Rectal smooth muscle tissue (tissue), 1 donor: ENCODE measurements at regions not wholly inside any gene's neighbourhood (a gene's known extent, or its start where the extent isn't known, plus 50 kb on each side); places are given as distances from the start of the nearest gene placed in this dataset.

Source experiments
- H3K27ac ChIP-seq: one replicate; pipeline ENCODE4 v1.7.0; 2013; ENCODE audit warnings: low read depth, low read length, inconsistent platforms
- H3K27me3 ChIP-seq: one replicate; pipeline ENCODE4 v1.7.0; 2013; ENCODE audit warnings: low read length; ENCODE audit not compliant: control insufficient read depth, insufficient read depth
- H3K36me3 ChIP-seq: one replicate; pipeline ENCODE4 v1.7.0; 2013; ENCODE audit warnings: low read length; ENCODE audit not compliant: control insufficient read depth, insufficient read depth
- H3K4me1 ChIP-seq: one replicate; pipeline ENCODE4 v1.7.0; 2013; ENCODE audit warnings: low read length; ENCODE audit not compliant: control insufficient read depth, insufficient read depth
- H3K4me3 ChIP-seq: one replicate; pipeline ENCODE4 v1.7.0; 2013; ENCODE audit warnings: low read length
- H3K9ac ChIP-seq: one replicate; pipeline ENCODE4 v1.7.0; 2013; ENCODE audit warnings: low read length

DNA sequence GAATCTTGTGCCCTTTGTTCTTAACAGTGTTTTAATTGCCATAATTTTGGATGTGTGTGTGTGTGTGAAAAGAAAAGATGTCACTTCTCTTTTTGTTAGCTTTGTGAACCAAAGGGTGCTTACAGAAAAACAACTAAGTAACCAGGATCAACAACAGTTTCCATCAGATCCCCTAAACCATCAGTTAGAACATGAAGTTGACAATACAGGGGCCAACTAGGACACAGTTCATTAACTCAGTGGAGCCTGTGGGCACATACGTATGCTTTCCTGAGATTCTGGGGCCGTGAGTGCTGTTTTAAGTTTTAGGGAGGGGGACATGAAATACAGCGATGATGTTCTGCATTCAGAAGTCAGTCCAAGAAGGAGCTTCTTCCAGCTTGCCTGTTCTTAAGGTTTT lies 133.6 kb downstream of the TLR5 start:
- H3K4me1 ChIP-seq: peaks cover 10% of the 10 kb centered on the region
- no peaks in the 10 kb centered on the region for H3K36me3 ChIP-seq
- no peak overlapping the region for H3K4me3 ChIP-seq
- H3K9ac ChIP-seq: no peak overlapping the region
- H3K27me3 ChIP-seq: no peaks in the 10 kb centered on the region
- H3K27ac ChIP-seq: no peak overlapping the region

DNA sequence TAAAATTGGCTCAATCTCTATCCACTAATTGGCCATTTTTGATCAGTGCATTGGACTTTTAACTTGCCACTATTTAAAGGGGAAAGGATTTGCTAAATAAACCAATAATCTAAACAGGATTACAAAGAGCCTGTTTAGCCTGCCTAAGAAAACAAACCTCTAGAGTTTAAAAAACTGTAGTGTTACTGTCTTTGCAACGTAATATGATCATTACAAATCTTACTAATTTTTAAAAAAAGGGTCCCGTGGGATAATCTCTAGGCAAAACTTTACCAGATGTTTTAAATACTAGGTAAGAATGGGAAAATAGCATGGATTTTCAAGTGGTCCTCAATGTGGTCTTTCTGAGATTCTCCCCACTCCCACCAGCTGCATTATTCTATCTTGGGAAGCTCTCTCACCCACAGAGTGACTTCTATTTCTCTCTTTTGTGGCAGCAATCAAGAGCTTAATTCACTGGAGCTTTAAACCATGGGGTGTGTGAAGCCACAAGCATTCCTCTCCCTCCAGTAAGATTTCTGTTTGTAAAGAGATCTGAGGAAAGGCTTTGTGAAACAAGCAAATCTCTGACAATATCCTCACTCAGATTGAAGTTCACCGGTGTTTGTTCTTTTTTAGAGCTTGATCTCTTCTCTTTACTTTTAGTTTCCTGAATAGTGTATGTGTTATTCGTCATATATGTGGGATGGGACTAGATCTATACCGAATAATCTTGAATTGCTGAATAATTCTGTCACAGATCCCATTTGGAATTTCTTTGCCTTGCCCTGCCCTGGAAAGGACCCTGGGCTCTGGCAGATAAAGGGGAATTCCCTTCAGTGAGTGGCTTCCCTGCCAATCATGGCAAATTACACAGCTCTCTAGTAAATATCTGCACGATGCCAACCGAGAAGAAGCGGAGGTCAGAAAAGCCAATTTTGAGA lies 132.2 kb downstream of the TLR5 start:
- no peak overlapping the region for H3K4me3 ChIP-seq
- H3K9ac ChIP-seq: no peak overlapping the region
- H3K36me3 ChIP-seq: no peaks in the 10 kb centered on the region
- no peaks in the 10 kb centered on the region for H3K27me3 ChIP-seq
- peaks cover 7% of the 10 kb centered on the region for H3K4me1 ChIP-seq
- no peak overlapping the region for H3K27ac ChIP-seq

DNA sequence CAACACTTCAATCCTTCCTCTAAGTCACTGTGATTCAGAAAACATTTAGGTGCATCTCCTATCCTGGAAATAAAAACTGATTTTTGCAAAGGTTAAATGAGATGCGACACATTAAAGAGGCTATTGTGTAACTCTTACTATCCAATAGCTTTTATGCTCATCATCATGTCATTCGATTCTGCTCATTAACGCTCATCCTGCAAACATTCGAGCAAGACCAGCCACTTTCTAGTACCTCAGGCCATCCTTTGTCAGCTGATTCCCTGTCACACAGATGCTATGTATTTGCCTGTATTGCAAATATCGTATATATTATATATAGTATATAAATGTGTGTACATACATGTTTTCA lies 131.6 kb downstream of the TLR5 start:
- H3K9ac ChIP-seq: no peak overlapping the region
- H3K27ac ChIP-seq: no peak overlapping the region
- H3K4me1 ChIP-seq: peaks cover 7% of the 10 kb centered on the region
- no peak overlapping the region for H3K4me3 ChIP-seq
- H3K36me3 ChIP-seq: no peaks in the 10 kb centered on the region
- no peaks in the 10 kb centered on the region for H3K27me3 ChIP-seq

DNA sequence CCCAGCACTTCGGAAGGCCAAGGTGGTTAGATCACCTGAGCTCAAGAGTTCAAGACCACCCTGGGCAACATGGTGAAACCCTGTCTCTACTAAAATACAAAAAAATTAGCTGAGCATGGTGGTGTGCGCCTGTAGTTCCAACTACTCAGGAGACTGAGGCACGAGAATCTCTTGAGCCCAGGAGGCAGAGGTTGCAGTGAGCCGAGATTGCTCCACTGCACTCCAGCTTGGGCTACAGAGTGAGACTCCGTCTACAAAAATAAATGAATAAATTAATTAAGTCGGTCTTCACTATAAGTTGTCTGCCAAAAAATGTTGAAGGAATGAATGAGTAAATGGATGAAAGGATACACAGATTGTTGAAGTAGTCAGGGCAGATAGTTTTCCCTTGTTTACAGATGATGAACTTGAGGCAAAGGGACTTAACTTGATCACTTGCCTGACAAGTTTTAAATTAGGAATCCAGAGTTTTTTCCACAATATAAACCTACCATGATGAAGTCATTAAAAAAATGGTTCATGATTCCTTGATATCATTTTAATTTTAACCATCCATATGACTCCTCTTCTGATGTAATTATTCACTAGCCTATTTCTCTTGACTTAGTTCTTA lies 130.8 kb downstream of the TLR5 start:
- Histone ChIP-seq H3K4me3 (no peak overlapping the region), H3K4me1 (peaks cover 5% of the 10 kb centered on the region), H3K9ac (no peak overlapping the region), H3K27ac (no peak overlapping the region), H3K27me3 (no peaks in the 10 kb centered on the region), H3K36me3 (no peaks in the 10 kb centered on the region)

DNA sequence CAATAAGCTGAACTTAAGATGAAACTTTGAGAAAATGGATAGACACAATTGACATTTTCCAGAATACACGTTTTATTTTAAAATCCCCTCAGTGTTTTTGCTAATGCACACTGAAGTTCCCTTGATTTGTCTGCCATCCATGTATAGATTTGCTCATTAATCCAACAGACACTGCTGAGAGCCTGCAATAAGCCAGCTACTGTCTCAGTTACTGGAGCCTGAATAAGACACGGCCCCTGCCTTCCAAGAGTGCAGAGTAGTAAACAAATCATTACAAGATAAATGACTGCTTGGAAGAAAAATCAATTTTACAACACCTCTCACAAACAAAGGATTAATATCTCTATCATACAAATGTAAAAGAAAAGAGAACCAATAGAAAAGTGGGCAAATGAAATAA lies 130.1 kb downstream of the TLR5 start:
- Histone ChIP-seq H3K4me1 (peaks cover 5% of the 10 kb centered on the region), H3K4me3 (no peak overlapping the region), H3K27ac (no peak overlapping the region), H3K36me3 (no peaks in the 10 kb centered on the region), H3K27me3 (no peaks in the 10 kb centered on the region), H3K9ac (no peak overlapping the region)

DNA sequence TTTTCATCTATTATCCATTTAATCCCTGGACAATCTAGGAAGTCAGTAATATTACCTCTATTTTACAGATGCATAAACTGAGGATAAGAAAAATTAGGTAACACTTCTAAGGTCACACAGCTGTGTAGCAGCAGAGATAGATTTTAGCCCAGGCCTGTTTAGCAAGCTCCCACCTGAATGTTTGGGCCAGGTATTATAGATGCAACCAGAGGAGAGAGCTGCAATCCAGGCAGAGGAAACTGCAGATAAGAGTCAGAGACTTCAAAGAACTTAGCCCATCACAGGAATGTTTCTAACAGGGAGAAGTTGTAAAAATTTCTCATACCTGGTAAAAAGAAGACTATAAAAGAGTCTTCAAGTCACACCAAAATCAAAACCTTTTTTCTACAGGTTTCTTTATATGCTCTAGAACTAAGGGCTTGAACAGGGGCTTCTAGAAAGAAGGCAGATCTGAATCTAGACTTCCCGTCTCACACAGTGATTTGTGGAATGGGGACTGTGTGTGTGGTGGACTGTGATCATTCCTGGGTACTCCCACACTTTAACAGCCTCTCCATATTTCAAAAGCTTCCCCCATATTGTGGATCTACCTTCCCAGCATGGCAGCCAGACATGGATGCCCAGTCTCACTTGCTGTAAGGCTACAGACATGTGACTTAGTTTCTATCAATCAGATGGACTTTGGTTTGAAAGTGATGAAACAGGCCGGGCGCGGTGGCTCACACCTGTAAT lies 128.7 kb downstream of the TLR5 start:
- H3K9ac ChIP-seq: no peak overlapping the region
- H3K27me3 ChIP-seq: no peaks in the 10 kb centered on the region
- H3K36me3 ChIP-seq: no peaks in the 10 kb centered on the region
- peaks cover 4% of the 10 kb centered on the region for H3K4me1 ChIP-seq
- H3K27ac ChIP-seq: no peak overlapping the region
- H3K4me3 ChIP-seq: no peak overlapping the region

DNA sequence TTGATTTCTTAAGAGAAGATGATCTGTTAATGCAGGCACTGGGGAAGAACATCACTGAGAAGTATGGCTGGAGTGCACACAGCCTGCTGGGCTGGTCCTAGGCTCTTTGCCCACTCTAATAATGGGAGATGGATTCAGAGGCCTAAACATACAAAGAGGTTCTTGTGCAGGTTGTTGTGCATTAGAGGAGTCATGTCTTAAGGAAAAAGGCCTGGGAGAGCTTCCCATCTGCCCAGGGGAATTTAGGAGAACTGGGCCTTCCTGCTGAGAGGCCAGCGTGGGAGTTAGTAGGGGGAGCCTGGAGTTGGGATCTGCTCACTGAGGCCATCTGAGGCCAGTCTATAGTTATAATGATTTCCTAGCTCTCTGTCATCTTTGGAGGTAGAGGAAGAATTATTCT lies 126.7 kb downstream of the TLR5 start:
- Histone ChIP-seq H3K4me1 (no peaks in the 10 kb centered on the region), H3K9ac (no peak overlapping the region), H3K36me3 (no peaks in the 10 kb centered on the region), H3K27ac (no peak overlapping the region), H3K27me3 (no peaks in the 10 kb centered on the region), H3K4me3 (no peak overlapping the region)

DNA sequence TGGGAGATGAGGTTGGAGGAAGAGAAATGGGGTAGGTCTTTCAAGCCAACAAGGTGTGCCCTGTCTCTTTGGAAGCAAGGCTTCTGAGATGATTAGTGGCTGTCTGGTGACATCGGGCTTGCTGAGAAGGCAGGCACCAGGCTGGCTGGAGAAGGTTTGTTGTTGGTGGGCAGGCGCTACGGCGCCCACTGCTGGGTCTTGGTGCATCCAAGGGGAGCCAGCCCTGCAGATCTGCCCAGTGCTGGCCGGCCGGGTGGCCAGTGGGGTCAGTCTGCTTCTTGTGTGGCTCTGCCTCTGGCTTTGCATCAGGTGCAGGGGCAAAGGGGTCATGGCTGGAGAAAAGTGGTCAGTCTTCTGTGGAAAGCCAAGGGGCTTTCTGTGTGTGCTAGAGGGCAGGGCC lies 126.2 kb downstream of the TLR5 start:
- H3K27ac ChIP-seq: no peak overlapping the region

DNA sequence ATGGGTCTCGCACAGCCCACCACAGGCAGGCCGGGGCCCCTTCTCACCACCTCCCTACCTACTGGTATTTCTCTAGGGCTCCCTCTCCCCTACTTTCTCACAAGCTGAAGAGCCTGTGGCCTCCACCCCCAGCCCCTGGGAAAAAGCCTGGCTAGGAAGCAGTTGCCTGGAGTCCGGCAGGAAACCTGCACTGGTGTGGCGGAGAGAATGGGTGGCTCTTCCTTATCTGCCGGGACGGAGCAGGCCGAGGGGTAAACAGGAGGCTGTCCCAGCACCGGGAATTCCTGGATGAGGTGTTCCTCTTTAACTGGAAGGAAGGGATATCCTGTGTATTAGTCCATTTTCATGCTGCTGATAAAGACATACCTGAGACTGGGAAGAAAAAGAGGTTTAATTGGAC lies 125.8 kb downstream of the TLR5 start:
- no peak overlapping the region for H3K27ac ChIP-seq
- H3K27me3 ChIP-seq: no peaks in the 10 kb centered on the region
- H3K9ac ChIP-seq: no peak overlapping the region
- no peaks in the 10 kb centered on the region for H3K36me3 ChIP-seq
- H3K4me3 ChIP-seq: no peak overlapping the region
- no peaks in the 10 kb centered on the region for H3K4me1 ChIP-seq

More for the DNA sequence above, 126.2 kb downstream of the TLR5 start:
- Histone ChIP-seq H3K9ac (no peak overlapping the region), H3K27me3 (no peaks in the 10 kb centered on the region), H3K4me1 (no peaks in the 10 kb centered on the region), H3K4me3 (no peak overlapping the region), H3K36me3 (no peaks in the 10 kb centered on the region)

DNA sequence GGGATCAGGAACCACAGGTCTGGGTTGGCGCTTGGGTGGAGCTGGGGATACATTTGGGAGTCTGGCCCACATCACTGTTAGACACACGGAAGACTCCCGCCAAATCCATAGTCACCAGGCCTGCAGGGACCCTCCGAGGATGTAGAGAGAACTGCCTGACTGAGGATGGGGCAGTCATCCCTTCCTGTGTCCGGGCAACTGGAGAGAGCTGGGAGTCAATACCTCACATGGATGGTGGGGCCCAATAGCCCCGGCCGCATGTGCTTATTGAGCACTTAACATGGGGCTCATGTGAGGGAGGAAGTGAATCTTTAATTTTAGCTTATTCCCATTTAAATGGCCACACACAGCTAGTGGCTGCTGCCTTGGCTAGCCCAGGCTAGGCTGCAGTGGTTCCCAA lies 124.5 kb downstream of the TLR5 start:
- Histone ChIP-seq H3K27me3 (no peaks in the 10 kb centered on the region), H3K27ac (no peak overlapping the region), H3K4me3 (no peak overlapping the region), H3K36me3 (no peaks in the 10 kb centered on the region), H3K4me1 (peaks cover 3% of the 10 kb centered on the region), H3K9ac (no peak overlapping the region)

DNA sequence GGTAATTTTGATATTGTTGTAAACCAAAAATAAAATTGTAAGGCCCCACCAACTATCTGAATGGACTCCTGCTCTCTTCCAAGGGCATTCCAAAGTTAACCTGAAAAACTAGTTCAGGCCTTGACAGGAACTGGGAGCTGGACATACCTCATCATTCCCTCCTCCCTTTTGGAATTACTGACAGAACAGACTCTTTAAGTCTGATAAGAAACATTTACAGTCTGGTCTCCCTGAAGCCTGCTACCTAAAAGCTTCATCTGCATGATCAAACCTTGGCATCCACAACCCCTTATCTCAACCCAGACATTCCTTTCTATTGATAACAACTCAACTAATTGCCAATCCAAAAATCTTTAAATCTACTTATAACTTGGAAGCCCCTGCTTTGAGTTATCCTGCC lies 123.8 kb downstream of the TLR5 start:
- H3K27ac ChIP-seq: no peak overlapping the region
- H3K4me1 ChIP-seq: peaks cover 3% of the 10 kb centered on the region
- no peak overlapping the region for H3K4me3 ChIP-seq
- no peak overlapping the region for H3K9ac ChIP-seq
- no peaks in the 10 kb centered on the region for H3K27me3 ChIP-seq
- no peaks in the 10 kb centered on the region for H3K36me3 ChIP-seq

DNA sequence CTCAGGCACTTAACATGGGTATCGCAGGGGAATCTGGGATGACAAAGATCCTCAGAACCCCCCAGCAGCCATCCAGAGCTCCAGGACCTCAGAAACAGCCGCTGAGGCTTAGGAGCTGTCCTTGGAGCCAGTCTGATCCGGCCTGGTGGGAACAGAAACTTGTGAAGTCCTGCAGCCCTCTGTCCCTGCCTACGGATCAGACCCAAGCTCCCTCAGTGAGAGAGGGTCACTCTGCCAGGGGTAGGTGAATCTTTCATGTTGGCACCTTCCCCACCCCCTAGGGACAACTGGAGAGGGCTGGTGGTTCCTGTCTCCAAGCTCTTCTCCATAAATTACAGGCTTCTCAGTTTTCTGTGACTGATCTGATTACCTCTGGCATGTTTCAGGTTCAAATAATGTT lies 122.3 kb downstream of the TLR5 start:
- no peaks in the 10 kb centered on the region for H3K27me3 ChIP-seq
- H3K9ac ChIP-seq: no peak overlapping the region
- H3K36me3 ChIP-seq: no peaks in the 10 kb centered on the region
- H3K27ac ChIP-seq: no peak overlapping the region
- peaks cover 3% of the 10 kb centered on the region for H3K4me1 ChIP-seq
- no peak overlapping the region for H3K4me3 ChIP-seq
